K562 (cell line): ENCODE measurements at regions not wholly inside any gene's neighbourhood (a gene's known extent, or its start where the extent isn't known, plus 50 kb on each side); places are given as distances from the start of the nearest gene placed in this dataset.

ENCODE experiments used
- ATAC-seq: fragments of 200-7000 bp; cut with Tn5 transposase; 3 replicates; pipeline ENCODE4 v1.9.1; 2020; ENCODE audit warnings: moderate library complexity
- BruUV-seq: library from RNA; stranded (reverse); fragments of 400-500 nt; replicated peaks from 2 replicates; lab custom pipeline; 2021; lab: Mats Ljungman, UMichigan
- CTCF ChIA-PET: fragments of 300-600 bp; formaldehyde crosslinking; extraction: SDS; loops from one replicate; lab custom pipeline; 2021; ENCODE audit warnings: low intra/inter-chr PET ratio; lab: Yijun Ruan, JAX
- POLR2A ChIA-PET: fragments of 300-600, 350-650 bp; sonication (Branson Sonifier 250); formaldehyde crosslinking; extraction: SDS; loops from one replicate; lab custom pipeline; 2021; ENCODE audit warnings: antibody characterized with exemption, inconsistent platforms; lab: Yijun Ruan, JAX
- DNase-seq, 4 experiments: peaks; one replicate each; pipeline versions ENCODE4 v3.0.0 to v3.0.0-alpha.2; 2011 to 2018; ENCODE audit warnings: low spot score in 3 of 4, mixed read lengths in 3 of 4; ENCODE audit errors: extremely low read depth in 1 of 4
- FAIRE-seq: peaks from 2 replicates; lab custom pipeline; 2011; peaks lifted over from hg19 to GRCh38; lab: Jason Lieb, UNC
- H2AFZ ChIP-seq: 2 replicates; pipeline ENCODE4 v1.6.0; 2011; ENCODE audit warnings: low read depth, low read length, control low read depth, inconsistent platforms
- H3K27ac ChIP-seq: fragments of 200-600 bp; 3 replicates; pipeline ENCODE4 v1.8.0; 2011; ENCODE audit warnings: low read depth, mild to moderate bottlenecking, control low read depth, inconsistent platforms, low read length, moderate library complexity, mixed read lengths; ENCODE audit errors: extremely low read depth
- H3K27me3 ChIP-seq, 2 experiments: fragments of 300-600 bp in 1 of 2; 2 replicates in 1 of 2; 3 replicates in 1 of 2; pipeline versions ENCODE4 v1.6.0 to v1.8.0; 2011; ENCODE audit warnings: inconsistent platforms in 2 of 2, low read length in 2 of 2, mild to moderate bottlenecking in 1 of 2, mixed read lengths in 1 of 2, moderate library complexity in 1 of 2; ENCODE audit not compliant: control insufficient read depth in 2 of 2, insufficient read depth in 2 of 2
- H3K36me3 ChIP-seq: fragments of 300-600 bp; 3 replicates; pipeline ENCODE4 v1.8.0; 2011; ENCODE audit warnings: mild to moderate bottlenecking, low read length, inconsistent platforms; ENCODE audit not compliant: control insufficient read depth, insufficient read depth
- H3K4me1 ChIP-seq, 2 experiments: fragments of 200-600 bp in 1 of 2; replicated peaks in 1 of 2; 2 replicates in 1 of 2; 3 replicates in 1 of 2; pipeline versions ENCODE4 v1.5.1 to v1.8.0; 2011; ENCODE audit warnings: inconsistent platforms in 2 of 2, low read length in 2 of 2, mild to moderate bottlenecking in 1 of 2, mixed read lengths in 1 of 2, moderate library complexity in 1 of 2; ENCODE audit not compliant: control insufficient read depth in 2 of 2, insufficient read depth in 2 of 2
- H3K4me2 ChIP-seq: 2 replicates; pipeline ENCODE4 v1.6.1; 2011; ENCODE audit warnings: low read length, control low read depth, inconsistent platforms, mixed read lengths; ENCODE audit not compliant: insufficient read depth
- H3K4me3 ChIP-seq: fragments of 200-600 bp; sonication (generic), shearing (Covaris generic); 2 replicates; pipeline ENCODE4 v1.5.1; 2016; ENCODE audit warnings: control low read depth, inconsistent platforms
- H3K79me2 ChIP-seq: fragments of 200-600 bp; 3 replicates; pipeline ENCODE4 v1.8.0; 2011; ENCODE audit warnings: low read length, inconsistent platforms; ENCODE audit not compliant: control insufficient read depth, insufficient read depth
- H3K9ac ChIP-seq, 2 experiments: 2 replicates each; pipeline versions ENCODE4 v1.6.0 to v1.6.1; 2011; ENCODE audit warnings: low read depth in 2 of 2, low read length in 2 of 2, control low read depth in 1 of 2, inconsistent platforms in 1 of 2, mild to moderate bottlenecking in 1 of 2, mixed read lengths in 1 of 2; ENCODE audit not compliant: insufficient read depth in 1 of 2
- H3K9me1 ChIP-seq: one replicate; pipeline ENCODE4 v1.6.0; 2011; ENCODE audit warnings: inconsistent platforms, mild to moderate bottlenecking, low read length, moderate library complexity; ENCODE audit not compliant: control insufficient read depth, insufficient read depth
- H3K9me3 ChIP-seq: replicated peaks from 2 replicates; pipeline ENCODE4 v1.5.1; 2011; ENCODE audit warnings: low read depth, low read length, inconsistent platforms; ENCODE audit not compliant: control insufficient read depth, insufficient read depth
- H4K20me1 ChIP-seq: replicated peaks from 2 replicates; pipeline ENCODE4 v1.6.1; 2011; ENCODE audit warnings: low read length, inconsistent platforms, mixed read lengths; ENCODE audit not compliant: control insufficient read depth, insufficient read depth
- COPS2 ChIP-seq: fragments of 450-650 bp; conservative IDR thresholded peaks from 2 replicates; pipeline ENCODE4 v1.6.1; 2016; ENCODE audit warnings: mild to moderate bottlenecking, moderate library complexity
- GABPB1 ChIP-seq: sonication (generic); formaldehyde crosslinking; IDR thresholded peaks from 2 replicates; pipeline ENCODE4 v1.8.0; 2022; ENCODE audit warnings: mild to moderate bottlenecking, missing genetic modification reagents
- ILK ChIP-seq: fragments of 450-650 bp; IDR thresholded peaks from 2 replicates; pipeline ENCODE4 v1.6.1; 2016; ENCODE audit warnings: missing genetic modification characterization, low read depth, mild to moderate bottlenecking, missing compliant biosample characterization, moderate library complexity, borderline replicate concordance
- MCM5 ChIP-seq: fragments of 450-650 bp; IDR thresholded peaks from 2 replicates; pipeline ENCODE4 v1.6.1; 2016; ENCODE audit warnings: low read depth
- SMARCA5 ChIP-seq: fragments of 450-650 bp; IDR thresholded peaks from 2 replicates; pipeline ENCODE4 v1.6.1; 2016
- SMARCC2 ChIP-seq: fragments of 450-650 bp; IDR thresholded peaks from 2 replicates; pipeline ENCODE4 v1.6.1; 2017; ENCODE audit warnings: antibody characterized with exemption, moderate library complexity, mild to moderate bottlenecking, low read depth
- TAF9B ChIP-seq: fragments of 450-650 bp; IDR thresholded peaks from 2 replicates; pipeline ENCODE4 v1.6.1; 2018; ENCODE audit warnings: mild to moderate bottlenecking; ENCODE audit not compliant: partially characterized antibody
- ZNF146 ChIP-seq: IDR thresholded peaks from one replicate; pipeline ENCODE4 v1.6.1; 2018; ENCODE audit warnings: missing compliant biosample characterization; ENCODE audit not compliant: unreplicated experiment
- ZNF217 ChIP-seq: sonication (generic); formaldehyde crosslinking; IDR thresholded peaks from 2 replicates; pipeline ENCODE4 v1.8.0; 2022; ENCODE audit warnings: mild to moderate bottlenecking, missing genetic modification reagents
- ZNF408 ChIP-seq: fragments of 250-450 bp; sonication (Bioruptor Pico); IDR thresholded peaks from 2 replicates; pipeline ENCODE4 v1.4.0; 2020; ENCODE audit warnings: low read depth, mild to moderate bottlenecking, moderate library complexity
- WGBS: fragments of 100-300 bp; shearing (Covaris generic); methylation state at CpG from one replicate; pipeline ENCODE4 v1.1.6; 2016; ENCODE audit warnings: low coverage, mixed read lengths; ENCODE audit not compliant: insufficient coverage; ENCODE audit errors: missing lambda C conversion rate; 5-methylcytosine and 5-hydroxymethylcytosine counted together
- in situ Hi-C: fragments of 300-500 bp; cut with MboI; formaldehyde crosslinking; loops from 4 replicates; pipeline ENCODE4 v1.15.0; 2018; ENCODE audit warnings: inconsistent platforms, mixed read lengths
- intact Hi-C: fragments of 100-400 bp; cut with micrococcal nuclease; formaldehyde crosslinking; loops from 2 replicates; pipeline ENCODE4 v1.14.2; 2022
- TF ChIP-seq, protein P1 (sequence below): fragments of 450-650 bp; IDR thresholded peaks from 2 replicates; pipeline ENCODE4 v1.6.1; 2016; ENCODE audit warnings: low read depth, mild to moderate bottlenecking, moderate library complexity
- TF ChIP-seq, protein P2 (sequence below): sonication (generic); formaldehyde crosslinking; IDR thresholded peaks from 2 replicates; pipeline ENCODE4 v1.8.1; 2023; ENCODE audit warnings: mild to moderate bottlenecking, missing genetic modification reagents, moderate library complexity
- TF ChIP-seq, protein P3 (sequence below): fragments of 200-400 bp; formaldehyde crosslinking; IDR thresholded peaks from 2 replicates; pipeline ENCODE4 v1.6.1; 2017; ENCODE audit warnings: mild to moderate bottlenecking, low read depth, low read length, moderate library complexity

DNA sequence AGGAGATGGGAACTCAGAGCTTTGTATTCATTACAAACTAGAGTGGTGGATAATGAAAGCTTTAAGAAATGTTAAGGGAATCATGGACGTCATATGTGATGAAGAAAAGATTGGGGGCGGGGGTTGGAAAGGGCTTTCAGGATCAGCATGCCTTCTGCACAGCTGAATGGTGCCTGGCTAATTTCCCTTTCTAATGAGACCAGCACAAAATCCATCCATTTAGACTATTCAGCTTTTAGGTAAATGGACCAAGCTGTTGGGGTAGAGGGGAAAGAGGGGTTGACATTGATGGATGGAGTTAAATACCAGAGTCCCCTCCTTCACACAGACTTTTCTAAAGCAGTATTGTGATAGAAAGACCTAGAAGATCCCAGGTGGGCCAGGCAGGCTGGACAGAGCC lies 737.9 kb upstream of the WWC1 start:
- Histone ChIP-seq H3K27ac (no peak overlapping the region), H3K4me1 (no peaks in the 10 kb centered on the region), H3K9me1 (no peaks in the 10 kb centered on the region), H3K36me3 (no peaks in the 10 kb centered on the region), H3K4me2 (no peak overlapping the region), H3K4me3 (no peak overlapping the region), H3K27me3 (no peaks in the 10 kb centered on the region), H3K9ac (no peak overlapping the region), H3K9me3 (no peaks in the 10 kb centered on the region; the same call in 1 of the 2 replicates), H2AFZ (no peak overlapping the region), H4K20me1 (no peaks in the 10 kb centered on the region), H3K79me2 (no peaks in the 10 kb centered on the region)
- intact Hi-C loops (no loop called here), in situ Hi-C loops (no loop called here)
- CTCF ChIA-PET: no interaction called here
- no peak for DNase-seq
- POLR2A ChIA-PET: no interaction called here
- FAIRE-seq: no peak
- no peak for TF ChIP-seq MCM5
- TF ChIP-seq COPS2: no peak
- TF ChIP-seq TAF9B: no peak
- WGBS: 0% methylated on average over 2 of the region's 2 CpGs
- no peak for ATAC-seq
- BruUV-seq: no TSS peak

DNA sequence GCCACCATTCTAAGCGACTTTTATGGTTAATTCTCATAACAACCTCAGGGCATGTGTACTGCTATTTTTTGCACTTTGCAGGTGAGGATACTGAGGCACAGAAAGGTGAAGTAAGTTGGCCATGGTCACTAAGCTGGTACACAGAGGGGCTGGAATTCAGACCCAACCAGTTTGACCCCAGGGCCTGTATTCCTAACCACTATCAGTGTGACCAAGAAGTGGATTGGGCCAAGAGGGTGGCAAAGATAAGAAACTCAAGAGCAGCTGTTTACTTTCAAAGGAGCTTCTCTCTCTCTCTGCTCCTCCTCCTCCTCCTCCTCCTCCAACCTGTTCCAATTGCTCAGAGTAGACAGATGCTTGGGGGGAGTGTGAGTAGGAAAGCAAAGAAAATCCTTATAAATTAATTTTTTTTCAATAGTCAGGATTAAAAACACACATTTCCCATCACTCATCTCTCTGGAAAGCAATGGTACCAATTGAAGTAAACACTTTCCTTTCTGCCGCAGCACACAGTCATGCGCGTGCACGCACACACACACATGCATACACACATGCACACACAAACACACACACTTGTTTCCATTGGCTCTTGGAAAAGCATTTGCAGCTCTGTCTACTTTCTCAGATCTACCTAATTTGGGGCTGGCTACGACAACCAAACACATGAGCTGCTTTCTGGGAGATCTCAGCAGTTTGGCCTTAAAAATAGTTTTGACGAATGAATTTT lies 736.7 kb upstream of the WWC1 start:
- no peaks in the 10 kb centered on the region for H3K27me3 ChIP-seq
- CTCF ChIA-PET: no interaction called here
- in situ Hi-C loops: no loop called here
- TF ChIP-seq SMARCA5 (no peak), ZNF408 (CRISPR knock-in tag) (no peak), ILK (no peak), SMARCC2 (no peak), GABPB1 (CRISPR knock-in tag) (no peak), ZNF217 (CRISPR knock-in tag) (no peak), ZNF146 (CRISPR knock-in tag) (no peak)
- TF ChIP-seq, protein P1, sequence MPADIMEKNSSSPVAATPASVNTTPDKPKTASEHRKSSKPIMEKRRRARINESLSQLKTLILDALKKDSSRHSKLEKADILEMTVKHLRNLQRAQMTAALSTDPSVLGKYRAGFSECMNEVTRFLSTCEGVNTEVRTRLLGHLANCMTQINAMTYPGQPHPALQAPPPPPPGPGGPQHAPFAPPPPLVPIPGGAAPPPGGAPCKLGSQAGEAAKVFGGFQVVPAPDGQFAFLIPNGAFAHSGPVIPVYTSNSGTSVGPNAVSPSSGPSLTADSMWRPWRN: no peak
- TF ChIP-seq, protein P2, sequence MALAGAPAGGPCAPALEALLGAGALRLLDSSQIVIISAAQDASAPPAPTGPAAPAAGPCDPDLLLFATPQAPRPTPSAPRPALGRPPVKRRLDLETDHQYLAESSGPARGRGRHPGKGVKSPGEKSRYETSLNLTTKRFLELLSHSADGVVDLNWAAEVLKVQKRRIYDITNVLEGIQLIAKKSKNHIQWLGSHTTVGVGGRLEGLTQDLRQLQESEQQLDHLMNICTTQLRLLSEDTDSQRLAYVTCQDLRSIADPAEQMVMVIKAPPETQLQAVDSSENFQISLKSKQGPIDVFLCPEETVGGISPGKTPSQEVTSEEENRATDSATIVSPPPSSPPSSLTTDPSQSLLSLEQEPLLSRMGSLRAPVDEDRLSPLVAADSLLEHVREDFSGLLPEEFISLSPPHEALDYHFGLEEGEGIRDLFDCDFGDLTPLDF (CRISPR knock-in tag): no peak
- TF ChIP-seq, protein P3, sequence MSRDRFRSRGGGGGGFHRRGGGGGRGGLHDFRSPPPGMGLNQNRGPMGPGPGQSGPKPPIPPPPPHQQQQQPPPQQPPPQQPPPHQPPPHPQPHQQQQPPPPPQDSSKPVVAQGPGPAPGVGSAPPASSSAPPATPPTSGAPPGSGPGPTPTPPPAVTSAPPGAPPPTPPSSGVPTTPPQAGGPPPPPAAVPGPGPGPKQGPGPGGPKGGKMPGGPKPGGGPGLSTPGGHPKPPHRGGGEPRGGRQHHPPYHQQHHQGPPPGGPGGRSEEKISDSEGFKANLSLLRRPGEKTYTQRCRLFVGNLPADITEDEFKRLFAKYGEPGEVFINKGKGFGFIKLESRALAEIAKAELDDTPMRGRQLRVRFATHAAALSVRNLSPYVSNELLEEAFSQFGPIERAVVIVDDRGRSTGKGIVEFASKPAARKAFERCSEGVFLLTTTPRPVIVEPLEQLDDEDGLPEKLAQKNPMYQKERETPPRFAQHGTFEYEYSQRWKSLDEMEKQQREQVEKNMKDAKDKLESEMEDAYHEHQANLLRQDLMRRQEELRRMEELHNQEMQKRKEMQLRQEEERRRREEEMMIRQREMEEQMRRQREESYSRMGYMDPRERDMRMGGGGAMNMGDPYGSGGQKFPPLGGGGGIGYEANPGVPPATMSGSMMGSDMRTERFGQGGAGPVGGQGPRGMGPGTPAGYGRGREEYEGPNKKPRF: no peak

More for the DNA sequence above, 736.7 kb upstream of the WWC1 start:
- Histone ChIP-seq H3K27ac (no peak overlapping the region), H3K9ac (no peak overlapping the region), H4K20me1 (no peaks in the 10 kb centered on the region), H3K4me3 (no peak overlapping the region), H3K9me1 (no peaks in the 10 kb centered on the region), H3K79me2 (no peaks in the 10 kb centered on the region), H3K4me2 (no peak overlapping the region), H3K4me1 (no peaks in the 10 kb centered on the region), H2AFZ (no peak overlapping the region), H3K9me3 (no peaks in the 10 kb centered on the region; the same call in 1 of the 2 replicates), H3K36me3 (no peaks in the 10 kb centered on the region)
- no TSS peak for BruUV-seq
- POLR2A ChIA-PET: no interaction called here
- intact Hi-C loops: no loop called here
- ATAC-seq (no peak), DNase-seq (no peak), FAIRE-seq (no peak)
- WGBS: 10% methylated on average over 7 of the region's 7 CpGs
